ENCODE measurements at regions not wholly inside any gene's neighbourhood (a gene's known extent, or its start where the extent isn't known, plus 50 kb on each side); places are given as distances from the start of the nearest gene placed in this dataset.
"Not testable (repeated sequence)": the region's sequence is repeated elsewhere in the genome, so short reads cannot be mapped to it uniquely, and the experiment has no call there.

DNA sequence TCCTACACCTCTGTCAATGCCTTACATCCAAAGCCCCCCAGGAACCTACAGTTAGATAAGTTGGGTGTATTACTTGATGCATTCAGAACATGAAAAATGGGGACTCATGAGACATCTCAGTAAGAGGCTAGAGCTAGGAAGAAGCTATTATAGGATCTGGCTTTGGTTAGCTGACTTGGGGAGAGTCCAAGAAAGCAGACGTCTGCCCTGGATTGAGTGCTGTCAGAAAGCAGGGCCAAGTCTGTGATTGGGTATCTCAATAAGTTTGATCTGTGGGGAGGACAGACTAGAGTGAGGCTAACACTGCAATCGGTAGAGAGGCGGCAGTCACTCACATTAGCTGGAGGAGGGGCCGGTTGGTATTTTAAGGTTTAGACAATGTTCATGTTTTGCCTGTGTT, 79.4 kb upstream of the LRFN2 start:
- Mint-ChIP-seq H3K27me3 (ENCODE audit: low read depth) (no peaks in the 10 kb centered on the region), H3K9me3 (peaks cover 27% of the 10 kb centered on the region), H3K4me3 (ENCODE audit: low read depth) (no peak overlapping the region), H3K4me1 (ENCODE audit: low read depth) (no peaks in the 10 kb centered on the region), H3K27ac (no peak overlapping the region), H3K36me3 (ENCODE audit: low read depth) (no peaks in the 10 kb centered on the region)
- DNase-seq (ENCODE audit: low spot score): no peak
- intact Hi-C loops (cut with micrococcal nuclease): no loop called here

DNA sequence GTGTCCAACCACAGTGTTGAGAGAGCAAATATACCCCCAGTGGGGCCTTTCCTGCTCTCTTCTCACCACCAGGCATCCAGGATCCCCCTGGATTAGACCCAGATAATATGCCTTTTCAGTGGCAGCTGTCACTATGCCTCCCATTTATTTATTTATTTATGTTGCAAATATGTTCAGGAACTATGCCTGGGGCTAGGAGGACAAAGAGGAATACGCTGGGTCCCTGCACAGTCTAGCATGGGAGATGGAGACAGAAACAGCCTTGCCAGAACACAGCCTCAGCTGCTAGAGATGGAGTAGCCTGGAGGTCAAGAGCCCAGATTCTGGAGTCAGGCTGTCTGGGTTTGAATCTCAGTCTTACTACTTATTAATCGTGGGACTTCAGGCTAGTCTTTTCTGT, 74.6 kb upstream of the LRFN2 start:
- DNase-seq (ENCODE audit: low spot score): no peak
- Mint-ChIP-seq H3K36me3 (ENCODE audit: low read depth) (no peaks in the 10 kb centered on the region), H3K4me3 (ENCODE audit: low read depth) (no peak overlapping the region), H3K27ac (no peak overlapping the region), H3K9me3 (peaks cover 27% of the 10 kb centered on the region), H3K27me3 (ENCODE audit: low read depth) (no peaks in the 10 kb centered on the region), H3K4me1 (ENCODE audit: low read depth) (no peaks in the 10 kb centered on the region)
- intact Hi-C loops (cut with micrococcal nuclease): no loop called here

DNA sequence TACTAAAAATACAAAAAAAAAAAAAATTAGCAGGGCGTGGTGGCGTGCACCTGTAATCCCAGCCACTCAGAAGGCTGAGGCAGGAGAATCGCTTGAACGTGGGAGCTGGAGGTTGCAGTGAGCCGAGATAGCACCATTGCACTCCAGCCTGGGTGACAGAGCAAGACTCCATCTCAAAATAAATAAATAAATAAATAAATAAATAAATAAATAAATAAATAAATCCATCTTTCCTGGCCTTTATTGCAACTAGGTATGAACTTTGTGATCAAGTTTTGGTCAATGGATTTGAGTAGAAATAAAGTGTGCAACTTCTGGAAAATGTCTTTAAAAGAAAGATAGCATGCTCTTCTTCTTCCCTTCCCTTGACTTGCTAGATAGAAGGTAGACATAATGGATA, 69.6 kb upstream of the LRFN2 start:
- H3K36me3 Mint-ChIP-seq (ENCODE audit: low read depth); H3K4me1 Mint-ChIP-seq (ENCODE audit: low read depth); H3K9me3 Mint-ChIP-seq; H3K27me3 Mint-ChIP-seq (ENCODE audit: low read depth); H3K27ac Mint-ChIP-seq; H3K4me3 Mint-ChIP-seq (ENCODE audit: low read depth); DNase-seq (ENCODE audit: low spot score); intact Hi-C loops (cut with micrococcal nuclease): not testable (repeated sequence)

DNA sequence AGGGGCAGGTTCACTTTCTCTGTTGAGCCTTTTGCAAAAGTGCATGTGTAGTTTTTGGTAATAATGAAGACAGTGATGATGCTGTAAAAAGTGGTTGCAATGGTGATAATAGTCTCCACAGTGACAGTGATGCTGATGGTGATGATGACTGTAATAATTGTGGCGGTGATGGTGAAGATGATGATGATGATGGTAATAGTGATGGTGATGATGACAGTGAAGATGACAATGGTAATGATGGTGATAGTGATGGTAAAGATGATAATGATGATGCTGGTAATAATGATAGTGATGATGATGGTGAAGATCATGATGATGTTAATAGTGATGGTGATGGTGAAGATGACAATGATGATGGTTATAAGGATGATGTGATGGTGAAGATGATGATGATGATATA, 67.7 kb upstream of the LRFN2 start:
- Mint-ChIP-seq H3K9me3 (no peaks in the 10 kb centered on the region), H3K36me3 (ENCODE audit: low read depth) (no peaks in the 10 kb centered on the region), H3K4me3 (ENCODE audit: low read depth) (no peak overlapping the region), H3K27ac (no peak overlapping the region), H3K27me3 (ENCODE audit: low read depth) (peaks cover 5% of the 10 kb centered on the region), H3K4me1 (ENCODE audit: low read depth) (no peaks in the 10 kb centered on the region)
- DNase-seq (ENCODE audit: low spot score): no peak
- intact Hi-C loops (cut with micrococcal nuclease): no loop called here

DNA sequence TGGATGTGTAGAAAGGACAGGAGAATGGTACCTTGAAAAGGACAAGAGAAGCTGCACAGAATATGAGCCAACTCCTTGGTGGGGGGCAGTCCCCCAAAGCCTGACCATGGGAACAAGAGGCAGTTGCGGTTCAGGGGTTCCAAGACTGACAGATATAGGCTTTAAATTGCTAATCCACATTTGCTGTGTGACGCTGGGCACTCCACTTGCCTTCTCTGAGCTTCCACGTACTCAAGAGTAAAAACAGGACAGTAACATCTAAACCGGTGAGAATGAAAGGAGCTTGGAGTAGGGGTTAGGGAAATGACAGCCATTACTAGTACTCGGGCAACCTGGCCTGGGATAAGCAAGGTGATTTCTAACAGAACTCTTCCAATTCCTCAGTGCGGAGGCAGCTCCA, 57.9 kb upstream of the LRFN2 start:
- Mint-ChIP-seq H3K4me1 (ENCODE audit: low read depth) (peaks cover 16% of the 10 kb centered on the region), H3K27ac (no peak overlapping the region), H3K36me3 (ENCODE audit: low read depth) (no peaks in the 10 kb centered on the region), H3K27me3 (ENCODE audit: low read depth) (peaks cover 8% of the 10 kb centered on the region), H3K4me3 (ENCODE audit: low read depth) (no peak overlapping the region), H3K9me3 (no peaks in the 10 kb centered on the region)
- no peak for DNase-seq (ENCODE audit: low spot score)
- intact Hi-C loops (cut with micrococcal nuclease): no loop called here

DNA sequence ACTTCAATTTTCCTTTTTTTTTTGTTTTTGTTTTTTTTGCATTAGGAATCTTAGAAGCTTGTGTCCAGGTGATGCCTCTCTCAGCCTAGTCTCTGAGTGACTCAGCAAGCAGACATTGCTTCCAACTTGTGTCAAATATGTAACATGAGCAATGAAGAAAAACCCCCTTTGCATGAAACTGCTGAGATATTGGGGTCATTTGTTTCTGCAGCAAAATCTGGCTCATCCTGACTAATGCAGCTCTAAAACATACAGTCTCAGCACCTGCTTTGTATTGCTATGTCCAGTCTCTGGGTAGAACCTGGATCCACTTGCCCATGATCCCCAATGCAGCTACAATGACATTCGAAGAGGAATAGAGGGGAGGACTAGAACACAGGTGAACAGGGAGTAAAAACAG, 55.7 kb upstream of the LRFN2 start:
- intact Hi-C loops (cut with micrococcal nuclease): no loop called here
- H3K4me3 Mint-ChIP-seq (ENCODE audit: low read depth): no peak overlapping the region
- no peak for DNase-seq (ENCODE audit: low spot score)
- no peaks in the 10 kb centered on the region for H3K36me3 Mint-ChIP-seq (ENCODE audit: low read depth)
- H3K4me1 Mint-ChIP-seq (ENCODE audit: low read depth): peaks cover 17% of the 10 kb centered on the region
- H3K27me3 Mint-ChIP-seq (ENCODE audit: low read depth): peaks cover 4% of the 10 kb centered on the region
- H3K9me3 Mint-ChIP-seq: no peaks in the 10 kb centered on the region
- no peak overlapping the region for H3K27ac Mint-ChIP-seq

DNA sequence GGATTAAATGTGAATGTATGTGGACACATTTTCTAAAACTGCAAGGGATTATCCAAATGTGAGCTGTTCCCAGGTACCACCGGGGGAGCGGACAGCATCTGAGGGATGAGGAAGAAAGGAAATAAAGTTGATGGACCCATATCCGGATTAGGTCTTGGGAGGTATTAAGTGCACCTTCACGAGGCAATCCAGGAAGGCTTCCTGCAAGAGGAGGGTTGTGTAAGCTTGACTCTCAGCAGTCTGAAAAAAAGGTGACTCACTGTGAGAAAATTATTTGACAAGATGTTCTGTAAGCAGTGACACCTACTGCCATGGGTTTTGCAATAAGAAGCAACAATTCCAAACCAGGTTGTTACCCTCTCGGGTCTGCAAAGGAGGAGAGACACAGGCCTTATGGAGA, 55.0 kb upstream of the LRFN2 start:
- Mint-ChIP-seq H3K4me3 (ENCODE audit: low read depth) (no peak overlapping the region), H3K27me3 (ENCODE audit: low read depth) (peaks cover 2% of the 10 kb centered on the region), H3K27ac (no peak overlapping the region), H3K4me1 (ENCODE audit: low read depth) (peaks cover 17% of the 10 kb centered on the region), H3K9me3 (no peaks in the 10 kb centered on the region), H3K36me3 (ENCODE audit: low read depth) (no peaks in the 10 kb centered on the region)
- DNase-seq (ENCODE audit: low spot score): no peak
- intact Hi-C loops (cut with micrococcal nuclease): no loop called here

DNA sequence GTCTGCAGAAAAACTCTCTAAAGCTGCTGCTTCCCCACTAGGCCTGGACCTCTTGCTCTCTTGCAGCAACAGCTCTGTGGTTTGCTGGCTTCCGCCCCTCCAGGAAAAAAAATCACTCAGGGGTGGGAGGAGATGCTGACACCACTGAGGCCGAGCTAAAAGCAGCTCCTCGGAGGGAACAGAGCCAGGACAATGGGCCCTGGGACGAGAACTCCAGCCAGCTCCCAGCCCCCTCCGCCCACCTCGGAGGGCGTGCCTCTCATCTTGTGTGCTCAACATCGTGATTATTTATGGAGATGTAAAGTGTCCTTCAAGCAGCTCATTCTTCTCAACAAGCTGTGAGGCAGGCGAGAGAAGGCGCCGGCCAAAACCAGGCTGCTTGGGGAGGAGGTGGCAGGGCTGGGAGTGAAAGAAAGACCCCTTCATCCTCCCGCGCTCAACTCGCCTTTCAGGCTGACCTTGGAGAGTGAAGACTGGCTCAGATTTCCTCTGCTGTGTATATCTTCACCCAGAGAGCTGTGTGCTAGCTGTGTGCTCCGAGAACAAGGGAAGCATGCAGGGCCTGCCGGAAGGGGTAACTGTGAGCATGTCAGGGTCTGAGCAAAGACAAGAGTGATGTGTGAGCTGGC, 53.5 kb upstream of the LRFN2 start:
- H3K27me3 Mint-ChIP-seq (ENCODE audit: low read depth): no peaks in the 10 kb centered on the region
- H3K4me1 Mint-ChIP-seq (ENCODE audit: low read depth): peaks cover 17% of the 10 kb centered on the region
- H3K27ac Mint-ChIP-seq: no peak overlapping the region
- intact Hi-C loops (cut with micrococcal nuclease): no loop called here
- peak; percentile 33 for DNase-seq (ENCODE audit: low spot score)
- no peak overlapping the region for H3K4me3 Mint-ChIP-seq (ENCODE audit: low read depth)
- H3K9me3 Mint-ChIP-seq: no peaks in the 10 kb centered on the region
- H3K36me3 Mint-ChIP-seq (ENCODE audit: low read depth): no peaks in the 10 kb centered on the region

All from activated T-helper 2 cell treated with anti-CD3 and anti-CD28 coated beads, Interferon-gamma antibody, Interleukin-2, Interleukin-4, amounts not matched to agents 10 μg/mL and 5 μg/mL and 100 μg/mL, durations not matched to agents 14 hours and 24 hours and 36 hours (primary cell).